ENCODE measurements at regions not wholly inside any gene's neighbourhood (a gene's known extent, or its start where the extent isn't known, plus 50 kb on each side); places are given as distances from the start of the nearest gene placed in this dataset.

DNA sequence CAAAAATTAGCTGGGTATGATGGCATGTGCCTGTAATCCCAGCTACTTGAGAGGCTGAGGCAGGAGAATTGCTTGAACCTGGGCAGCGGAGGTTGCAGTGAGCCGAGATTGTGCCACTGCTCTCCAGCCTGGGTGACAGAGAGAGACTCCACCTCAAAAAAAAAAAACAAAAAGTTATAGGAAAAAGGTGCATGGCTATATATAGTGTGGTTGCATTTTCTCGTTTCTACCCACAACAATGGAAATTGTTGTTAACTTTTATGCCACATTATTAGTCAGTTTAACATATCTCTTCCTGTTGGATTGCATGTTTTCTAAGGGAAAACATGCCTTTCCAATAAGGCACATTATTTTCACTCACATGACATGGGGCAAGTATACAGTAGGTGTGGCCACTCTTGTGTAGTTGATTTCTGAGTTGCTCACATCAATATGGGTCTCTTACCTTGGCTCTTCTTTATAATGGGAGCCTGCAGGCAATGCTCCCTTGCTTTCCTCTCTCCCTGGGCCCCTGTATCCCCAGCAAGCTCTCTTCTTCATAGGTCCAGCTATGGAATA is 610.0 kb downstream of the RNF144A start:
- Histone ChIP-seq H3K27ac (no peak overlapping the region), H3K27me3 (replicated peaks; ENCODE audit: insufficient read depth) (no peaks in the 10 kb centered on the region), H3K4me3 (no peak overlapping the region), H3K36me3 (no peaks in the 10 kb centered on the region), H3K4me1 (ENCODE audit: control insufficient read depth in 1 of 2, low read depth in 2 of 2) (no peaks in the 10 kb centered on the region), H3K9me3 (no peaks in the 10 kb centered on the region)
- no peak for DNase-seq (ENCODE audit: low spot score)
- TF ChIP-seq, protein P1, sequence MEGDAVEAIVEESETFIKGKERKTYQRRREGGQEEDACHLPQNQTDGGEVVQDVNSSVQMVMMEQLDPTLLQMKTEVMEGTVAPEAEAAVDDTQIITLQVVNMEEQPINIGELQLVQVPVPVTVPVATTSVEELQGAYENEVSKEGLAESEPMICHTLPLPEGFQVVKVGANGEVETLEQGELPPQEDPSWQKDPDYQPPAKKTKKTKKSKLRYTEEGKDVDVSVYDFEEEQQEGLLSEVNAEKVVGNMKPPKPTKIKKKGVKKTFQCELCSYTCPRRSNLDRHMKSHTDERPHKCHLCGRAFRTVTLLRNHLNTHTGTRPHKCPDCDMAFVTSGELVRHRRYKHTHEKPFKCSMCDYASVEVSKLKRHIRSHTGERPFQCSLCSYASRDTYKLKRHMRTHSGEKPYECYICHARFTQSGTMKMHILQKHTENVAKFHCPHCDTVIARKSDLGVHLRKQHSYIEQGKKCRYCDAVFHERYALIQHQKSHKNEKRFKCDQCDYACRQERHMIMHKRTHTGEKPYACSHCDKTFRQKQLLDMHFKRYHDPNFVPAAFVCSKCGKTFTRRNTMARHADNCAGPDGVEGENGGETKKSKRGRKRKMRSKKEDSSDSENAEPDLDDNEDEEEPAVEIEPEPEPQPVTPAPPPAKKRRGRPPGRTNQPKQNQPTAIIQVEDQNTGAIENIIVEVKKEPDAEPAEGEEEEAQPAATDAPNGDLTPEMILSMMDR (IDR thresholded peaks at IDR 0.05) = no peak
- ATAC-seq (ENCODE audit: insufficient number of reproducible peaks, low FRiP score, low read depth) = no peak

DNA sequence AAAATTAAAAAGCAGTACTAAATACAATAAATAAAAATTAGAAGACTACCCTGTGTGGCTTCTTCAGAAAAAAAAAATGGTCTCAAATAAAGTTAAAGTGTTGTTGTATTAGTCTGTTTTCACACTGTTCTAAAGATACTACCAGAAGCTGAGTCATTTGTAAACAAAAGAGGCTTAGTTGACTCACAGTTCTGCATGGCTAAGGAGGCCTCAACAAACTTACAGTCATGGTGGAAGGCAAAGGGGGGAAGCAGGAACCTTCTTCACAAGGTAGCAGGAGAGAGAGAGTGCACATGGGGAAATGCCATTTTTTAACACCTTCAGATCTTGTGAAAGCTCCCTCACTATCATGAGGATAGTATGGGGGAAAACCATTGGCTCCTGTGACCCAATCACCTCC is 612.8 kb downstream of the RNF144A start:
- DNase-seq (ENCODE audit: low spot score) (no peak), ATAC-seq (ENCODE audit: insufficient number of reproducible peaks, low FRiP score, low read depth) (no peak)
- H3K9me3 ChIP-seq = no peaks in the 10 kb centered on the region
- H3K4me1 ChIP-seq (ENCODE audit: control insufficient read depth in 1 of 2, low read depth in 2 of 2) = no peaks in the 10 kb centered on the region
- no peaks in the 10 kb centered on the region for H3K27me3 ChIP-seq (replicated peaks; ENCODE audit: insufficient read depth)
- H3K4me3 ChIP-seq = no peak overlapping the region
- no peaks in the 10 kb centered on the region for H3K36me3 ChIP-seq
- TF ChIP-seq, protein P1 (IDR thresholded peaks at IDR 0.05) = no peak
- H3K27ac ChIP-seq = no peak overlapping the region

DNA sequence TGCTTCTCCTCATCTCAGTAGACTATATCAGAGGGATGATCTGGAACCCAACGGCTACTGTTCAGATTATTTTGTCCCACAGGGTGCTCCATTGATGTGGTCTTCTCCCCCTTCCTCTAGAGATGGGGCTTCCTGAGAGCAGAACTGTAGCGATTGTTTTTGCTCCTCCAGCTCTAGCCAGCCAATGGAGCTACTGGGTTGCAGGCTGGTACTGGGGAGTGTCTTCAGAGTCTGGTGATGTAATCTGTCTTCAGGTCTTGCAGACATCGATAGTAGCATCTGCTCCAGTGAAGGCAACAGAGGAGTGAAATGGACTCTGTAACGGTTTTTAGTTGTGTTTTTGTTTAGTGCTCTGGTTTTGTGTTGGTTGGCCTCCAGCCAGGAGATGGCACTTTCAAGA is 621.9 kb downstream of the RNF144A start:
- Histone ChIP-seq H3K27ac (no peak overlapping the region), H3K4me1 (ENCODE audit: control insufficient read depth in 1 of 2, low read depth in 2 of 2) (no peaks in the 10 kb centered on the region), H3K4me3 (no peak overlapping the region), H3K9me3 (no peaks in the 10 kb centered on the region), H3K36me3 (no peaks in the 10 kb centered on the region), H3K27me3 (replicated peaks; ENCODE audit: insufficient read depth) (no peaks in the 10 kb centered on the region)
- TF ChIP-seq, protein P1 (IDR thresholded peaks at IDR 0.05) = no peak
- ATAC-seq (ENCODE audit: insufficient number of reproducible peaks, low FRiP score, low read depth) (no peak), DNase-seq (ENCODE audit: low spot score) (no peak)

DNA sequence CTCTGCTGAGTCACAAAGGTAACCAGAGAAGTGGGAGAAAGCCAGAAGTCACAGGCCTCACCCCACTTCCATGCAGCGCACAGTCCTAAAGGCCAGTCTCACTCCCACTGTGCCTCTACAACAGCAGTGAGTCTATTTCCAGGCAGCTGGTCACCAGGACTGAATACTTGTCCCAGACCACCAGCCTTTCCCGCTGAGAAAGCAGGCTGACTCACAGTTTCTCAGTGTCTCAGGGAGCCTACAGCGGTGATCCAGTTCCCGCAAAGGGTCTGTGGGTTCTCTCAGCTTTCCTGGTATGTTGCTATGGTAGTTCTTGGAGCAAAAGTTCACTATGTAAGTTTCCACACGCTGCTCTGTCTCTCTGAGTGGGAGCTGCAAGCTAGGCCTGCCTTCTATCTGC is 622.5 kb downstream of the RNF144A start:
- no peaks in the 10 kb centered on the region for H3K4me1 ChIP-seq (ENCODE audit: control insufficient read depth in 1 of 2, low read depth in 2 of 2)
- DNase-seq (ENCODE audit: low spot score) = no peak
- no peaks in the 10 kb centered on the region for H3K9me3 ChIP-seq
- TF ChIP-seq, protein P1 (IDR thresholded peaks at IDR 0.05) = no peak
- no peak for ATAC-seq (ENCODE audit: insufficient number of reproducible peaks, low FRiP score, low read depth)
- no peaks in the 10 kb centered on the region for H3K36me3 ChIP-seq
- H3K27ac ChIP-seq = no peak overlapping the region
- no peak overlapping the region for H3K4me3 ChIP-seq
- no peaks in the 10 kb centered on the region for H3K27me3 ChIP-seq (replicated peaks; ENCODE audit: insufficient read depth)

GRCh38 chr2:7552825-7553570 is 635.8 kb downstream of the RNF144A start:
- Histone ChIP-seq H3K4me1 (ENCODE audit: control insufficient read depth in 1 of 2, low read depth in 2 of 2) (no peaks in the 10 kb centered on the region), H3K9me3 (no peaks in the 10 kb centered on the region), H3K36me3 (no peaks in the 10 kb centered on the region), H3K27me3 (replicated peaks; ENCODE audit: insufficient read depth) (no peaks in the 10 kb centered on the region), H3K27ac (no peak overlapping the region), H3K4me3 (no peak overlapping the region)
- ATAC-seq (ENCODE audit: insufficient number of reproducible peaks, low FRiP score, low read depth) (no peak), DNase-seq (ENCODE audit: low spot score) (no peak)
- TF ChIP-seq, protein P1 (IDR thresholded peaks at IDR 0.05) = no peak

Data from thoracic aorta (tissue), 2 donors.